ENCODE measurements at regions not wholly inside any gene's neighbourhood (a gene's known extent, or its start where the extent isn't known, plus 50 kb on each side); places are given as distances from the start of the nearest gene placed in this dataset.

DNA sequence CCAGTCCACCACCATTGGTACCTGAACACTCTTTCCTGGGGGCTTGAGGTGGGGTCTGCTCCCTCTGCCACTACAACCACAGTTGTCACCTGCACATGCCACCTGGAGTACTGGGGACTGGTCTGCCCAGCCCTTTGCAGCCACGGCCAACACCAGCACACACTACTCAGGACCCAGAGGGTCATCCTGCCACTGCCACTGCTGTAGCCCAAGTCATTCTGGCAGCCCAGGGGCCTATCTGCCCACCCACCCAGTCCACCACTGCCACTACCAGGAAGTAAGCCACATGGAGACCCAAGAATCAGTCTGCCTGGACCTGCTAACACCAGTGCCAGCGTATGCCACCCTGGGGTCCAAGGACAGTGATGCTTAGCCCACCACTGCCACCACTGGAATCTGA is 302.4 kb upstream of the TRPC7 start:
- no peaks in the 10 kb centered on the region for H3K9me3 ChIP-seq (ENCODE audit: control insufficient read depth in 2 of 2, insufficient read depth in 1 of 2, low read depth in 1 of 2, low read length in 1 of 2)
- WGBS, 2 donors, result 79 to 90% methylated on average over 2 of the region's 2 CpGs
- H3K4me1 ChIP-seq (ENCODE audit: control insufficient read depth in 2 of 2, insufficient read depth in 2 of 2, low read length in 1 of 2), result no peaks in the 10 kb centered on the region
- no peaks in the 10 kb centered on the region for H3K36me3 ChIP-seq (ENCODE audit: control insufficient read depth in 2 of 2, insufficient read depth in 2 of 2, low read length in 1 of 2)
- no peak overlapping the region for H3K4me3 ChIP-seq (ENCODE audit: low read depth in 1 of 2, low read length in 2 of 2)
- H3K27ac ChIP-seq (ENCODE audit: low read depth in 2 of 2, low read length in 1 of 2), result no peak overlapping the region
- H3K27me3 ChIP-seq (ENCODE audit: control insufficient read depth in 1 of 2, insufficient read depth in 2 of 2, low read length in 2 of 2), result no peaks in the 10 kb centered on the region

GRCh38 chr5:136666970-136667620 is 301.8 kb upstream of the TRPC7 start:
- Histone ChIP-seq H3K27ac (ENCODE audit: low read depth in 2 of 2, low read length in 1 of 2) (no peak overlapping the region), H3K9me3 (ENCODE audit: control insufficient read depth in 2 of 2, insufficient read depth in 1 of 2, low read depth in 1 of 2, low read length in 1 of 2) (no peaks in the 10 kb centered on the region), H3K36me3 (ENCODE audit: control insufficient read depth in 2 of 2, insufficient read depth in 2 of 2, low read length in 1 of 2) (no peaks in the 10 kb centered on the region), H3K4me1 (ENCODE audit: control insufficient read depth in 2 of 2, insufficient read depth in 2 of 2, low read length in 1 of 2) (no peaks in the 10 kb centered on the region), H3K27me3 (ENCODE audit: control insufficient read depth in 1 of 2, insufficient read depth in 2 of 2, low read length in 2 of 2) (no peaks in the 10 kb centered on the region), H3K4me3 (ENCODE audit: low read depth in 1 of 2, low read length in 2 of 2) (no peak overlapping the region)
- WGBS, 2 donors, result 51 to 64% methylated on average over 6 to 8 of the region's 8 CpGs

DNA sequence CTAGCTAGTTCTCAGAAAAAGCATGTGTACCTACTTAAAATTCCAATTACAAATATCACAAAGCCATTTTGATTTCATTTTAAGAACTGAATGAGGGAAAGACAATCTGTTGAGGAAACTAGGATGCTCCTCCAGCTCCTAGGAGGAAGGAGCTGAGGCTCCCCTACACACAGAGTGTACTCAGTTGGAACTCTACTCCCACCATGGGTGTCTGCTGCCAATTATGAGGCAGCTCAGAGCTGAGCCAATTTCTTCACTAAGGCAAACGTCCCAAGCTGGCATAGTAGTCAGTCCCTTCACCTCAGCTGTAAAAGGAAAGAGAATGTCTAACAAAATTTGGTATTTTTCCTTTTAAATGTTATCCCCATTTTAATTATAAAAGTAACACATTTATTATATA is 300.0 kb upstream of the TRPC7 start:
- Histone ChIP-seq H3K36me3 (ENCODE audit: control insufficient read depth in 2 of 2, insufficient read depth in 2 of 2, low read length in 1 of 2) (no peaks in the 10 kb centered on the region), H3K27me3 (ENCODE audit: control insufficient read depth in 1 of 2, insufficient read depth in 2 of 2, low read length in 2 of 2) (no peaks in the 10 kb centered on the region), H3K4me3 (ENCODE audit: low read depth in 1 of 2, low read length in 2 of 2) (no peak overlapping the region), H3K27ac (ENCODE audit: low read depth in 2 of 2, low read length in 1 of 2) (no peak overlapping the region), H3K9me3 (ENCODE audit: control insufficient read depth in 2 of 2, insufficient read depth in 1 of 2, low read depth in 1 of 2, low read length in 1 of 2) (no peaks in the 10 kb centered on the region), H3K4me1 (ENCODE audit: control insufficient read depth in 2 of 2, insufficient read depth in 2 of 2, low read length in 1 of 2) (no peaks in the 10 kb centered on the region)
- WGBS, 2 donors, result 23 to 42% methylated on average over 1 of the region's 1 CpG

DNA sequence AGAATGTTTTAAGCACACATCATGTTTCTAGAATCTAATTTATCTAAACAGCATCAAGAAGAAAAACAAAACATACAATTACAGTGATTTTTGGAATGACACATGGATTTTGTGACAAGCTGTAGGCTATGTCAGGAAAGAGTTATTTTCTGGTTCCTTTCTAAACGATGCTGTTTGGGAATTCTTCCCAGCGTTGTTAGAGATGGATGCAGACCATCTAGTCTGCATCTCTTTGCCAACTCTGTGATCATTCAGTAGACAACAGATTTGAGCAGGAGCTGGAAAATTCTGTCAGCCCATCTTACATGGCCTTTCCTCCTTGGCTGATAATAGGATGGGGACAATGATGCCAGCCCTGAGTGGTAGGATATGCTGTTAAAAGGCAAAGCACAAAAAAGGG is 295.7 kb upstream of the TRPC7 start:
- WGBS, 2 donors, result 50 to 69% methylated on average over 2 of the region's 2 CpGs
- Histone ChIP-seq H3K27ac (ENCODE audit: low read depth in 2 of 2, low read length in 1 of 2) (no peak overlapping the region), H3K27me3 (ENCODE audit: control insufficient read depth in 1 of 2, insufficient read depth in 2 of 2, low read length in 2 of 2) (no peaks in the 10 kb centered on the region), H3K4me1 (ENCODE audit: control insufficient read depth in 2 of 2, insufficient read depth in 2 of 2, low read length in 1 of 2) (no peaks in the 10 kb centered on the region), H3K4me3 (ENCODE audit: low read depth in 1 of 2, low read length in 2 of 2) (no peak overlapping the region), H3K9me3 (ENCODE audit: control insufficient read depth in 2 of 2, insufficient read depth in 1 of 2, low read depth in 1 of 2, low read length in 1 of 2) (no peaks in the 10 kb centered on the region), H3K36me3 (ENCODE audit: control insufficient read depth in 2 of 2, insufficient read depth in 2 of 2, low read length in 1 of 2) (no peaks in the 10 kb centered on the region)

DNA sequence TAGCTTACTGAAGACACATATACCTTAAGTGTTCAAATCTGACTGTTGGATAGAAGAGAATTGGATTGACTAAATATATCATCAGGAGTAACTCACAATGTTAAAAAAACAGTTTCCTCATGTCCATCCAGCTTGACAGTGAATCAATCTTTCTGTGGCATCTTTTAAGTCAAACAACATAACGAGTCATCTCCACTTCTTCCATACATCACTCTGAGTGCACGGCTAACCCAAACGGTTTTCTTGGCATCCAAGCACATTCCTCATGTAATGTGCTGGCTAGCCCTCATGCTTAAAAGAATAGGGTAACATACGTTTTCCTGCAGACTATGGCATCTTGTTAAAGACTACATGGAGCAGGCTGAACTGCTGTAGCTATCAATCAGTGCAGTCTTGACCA is 291.5 kb upstream of the TRPC7 start:
- Histone ChIP-seq H3K27ac (ENCODE audit: low read depth in 2 of 2, low read length in 1 of 2) (no peak overlapping the region), H3K27me3 (ENCODE audit: control insufficient read depth in 1 of 2, insufficient read depth in 2 of 2, low read length in 2 of 2) (no peaks in the 10 kb centered on the region), H3K4me1 (ENCODE audit: control insufficient read depth in 2 of 2, insufficient read depth in 2 of 2, low read length in 1 of 2) (no peaks in the 10 kb centered on the region), H3K9me3 (ENCODE audit: control insufficient read depth in 2 of 2, insufficient read depth in 1 of 2, low read depth in 1 of 2, low read length in 1 of 2) (no peaks in the 10 kb centered on the region), H3K4me3 (ENCODE audit: low read depth in 1 of 2, low read length in 2 of 2) (no peak overlapping the region), H3K36me3 (ENCODE audit: control insufficient read depth in 2 of 2, insufficient read depth in 2 of 2, low read length in 1 of 2) (no peaks in the 10 kb centered on the region)
- 21 to 30% methylated on average over 4 of the region's 4 CpGs for WGBS, 2 donors

DNA sequence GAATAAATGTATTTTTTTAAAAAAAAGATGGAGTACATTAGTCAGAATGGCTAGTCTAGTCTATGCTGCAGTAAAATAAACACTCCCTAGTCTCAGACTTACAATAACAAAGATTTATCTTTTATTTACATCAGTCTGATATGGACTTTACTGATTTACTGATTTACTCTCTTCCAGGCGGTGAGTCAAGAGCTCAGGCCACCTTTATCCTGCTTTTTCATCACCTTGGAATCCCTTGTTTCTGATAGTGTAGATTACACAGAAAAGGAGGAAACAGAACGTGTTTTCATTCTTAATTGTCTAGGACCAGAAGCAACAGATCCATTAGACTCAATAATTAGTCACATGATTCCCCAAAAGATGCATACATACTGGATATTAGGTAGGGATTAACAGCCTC is 290.1 kb upstream of the TRPC7 start:
- Histone ChIP-seq H3K27me3 (ENCODE audit: control insufficient read depth in 1 of 2, insufficient read depth in 2 of 2, low read length in 2 of 2) (no peaks in the 10 kb centered on the region), H3K27ac (ENCODE audit: low read depth in 2 of 2, low read length in 1 of 2) (no peak overlapping the region)

GRCh38 chr5:136646915-136647314 is 281.6 kb upstream of the TRPC7 start:
- H3K4me1 ChIP-seq (ENCODE audit: control insufficient read depth in 2 of 2, insufficient read depth in 2 of 2, low read length in 1 of 2), result no peaks in the 10 kb centered on the region
- 52 to 53% methylated on average over 2 of the region's 2 CpGs for WGBS, 2 donors
- no peaks in the 10 kb centered on the region for H3K36me3 ChIP-seq (ENCODE audit: control insufficient read depth in 2 of 2, insufficient read depth in 2 of 2, low read length in 1 of 2)
- H3K9me3 ChIP-seq (ENCODE audit: control insufficient read depth in 2 of 2, insufficient read depth in 1 of 2, low read depth in 1 of 2, low read length in 1 of 2), result no peaks in the 10 kb centered on the region
- no peak overlapping the region for H3K27ac ChIP-seq (ENCODE audit: low read depth in 2 of 2, low read length in 1 of 2)
- no peak overlapping the region for H3K4me3 ChIP-seq (ENCODE audit: low read depth in 1 of 2, low read length in 2 of 2)
- H3K27me3 ChIP-seq (ENCODE audit: control insufficient read depth in 1 of 2, insufficient read depth in 2 of 2, low read length in 2 of 2), result no peaks in the 10 kb centered on the region

More for the DNA sequence above, 290.1 kb upstream of the TRPC7 start:
- whole genome bisulfite sequencing, 2 donors, result 24 to 33% methylated on average over 2 of the region's 2 CpGs
- Histone ChIP-seq H3K36me3 (ENCODE audit: control insufficient read depth in 2 of 2, insufficient read depth in 2 of 2, low read length in 1 of 2) (no peaks in the 10 kb centered on the region), H3K4me3 (ENCODE audit: low read depth in 1 of 2, low read length in 2 of 2) (no peak overlapping the region), H3K9me3 (ENCODE audit: control insufficient read depth in 2 of 2, insufficient read depth in 1 of 2, low read depth in 1 of 2, low read length in 1 of 2) (no peaks in the 10 kb centered on the region), H3K4me1 (ENCODE audit: control insufficient read depth in 2 of 2, insufficient read depth in 2 of 2, low read length in 1 of 2) (no peaks in the 10 kb centered on the region)

DNA sequence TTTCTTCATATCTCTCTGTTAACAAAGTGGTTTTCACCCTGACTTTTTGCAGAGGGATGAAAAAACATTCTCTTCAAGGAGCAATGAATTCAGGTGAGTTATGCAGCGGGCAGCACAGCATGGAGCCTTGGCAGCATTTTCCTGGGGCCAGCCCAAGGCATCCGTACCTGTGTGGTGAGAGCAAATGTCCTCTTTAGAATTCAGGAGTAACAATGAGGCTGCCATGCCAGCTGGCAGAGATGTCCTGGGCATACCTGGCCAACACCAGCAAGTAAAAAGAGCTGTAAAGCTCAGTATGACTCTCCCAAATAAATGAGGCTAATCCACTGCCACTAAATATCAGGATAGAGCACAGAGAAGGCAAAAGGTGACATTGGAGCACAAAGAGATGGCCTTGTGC is 277.6 kb upstream of the TRPC7 start:
- H3K9me3 ChIP-seq (ENCODE audit: control insufficient read depth in 2 of 2, insufficient read depth in 1 of 2, low read depth in 1 of 2, low read length in 1 of 2), result no peaks in the 10 kb centered on the region
- no peaks in the 10 kb centered on the region for H3K27me3 ChIP-seq (ENCODE audit: control insufficient read depth in 1 of 2, insufficient read depth in 2 of 2, low read length in 2 of 2)
- H3K27ac ChIP-seq (ENCODE audit: low read depth in 2 of 2, low read length in 1 of 2), result no peak overlapping the region
- no peak overlapping the region for H3K4me3 ChIP-seq (ENCODE audit: low read depth in 1 of 2, low read length in 2 of 2)
- no peaks in the 10 kb centered on the region for H3K36me3 ChIP-seq (ENCODE audit: control insufficient read depth in 2 of 2, insufficient read depth in 2 of 2, low read length in 1 of 2)
- 50 to 64% methylated on average over 2 of the region's 2 CpGs for WGBS, 2 donors
- no peaks in the 10 kb centered on the region for H3K4me1 ChIP-seq (ENCODE audit: control insufficient read depth in 2 of 2, insufficient read depth in 2 of 2, low read length in 1 of 2)

DNA sequence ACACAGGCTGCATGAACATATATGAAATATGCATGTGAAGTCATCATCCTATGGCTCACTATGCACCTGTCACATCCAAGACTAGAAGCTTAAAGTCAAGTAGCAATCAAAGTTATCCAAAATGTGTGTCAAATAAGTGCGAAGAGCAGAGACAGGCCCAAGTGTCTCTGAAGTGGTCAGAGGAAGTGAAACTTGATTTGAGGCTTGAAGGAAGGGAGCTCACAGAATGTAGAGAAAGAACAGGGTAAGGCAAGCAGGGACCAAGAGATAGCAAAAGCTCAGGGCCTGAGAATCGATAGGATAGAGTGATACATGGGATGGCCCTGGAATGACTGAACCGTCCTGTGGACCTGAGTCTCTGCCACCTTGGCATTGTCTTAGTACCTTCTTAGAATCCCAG is 274.3 kb upstream of the TRPC7 start:
- no peaks in the 10 kb centered on the region for H3K36me3 ChIP-seq (ENCODE audit: control insufficient read depth in 2 of 2, insufficient read depth in 2 of 2, low read length in 1 of 2)
- no peak overlapping the region for H3K27ac ChIP-seq (ENCODE audit: low read depth in 2 of 2, low read length in 1 of 2)
- 87 to 89% methylated on average over 3 of the region's 3 CpGs for WGBS, 2 donors
- no peaks in the 10 kb centered on the region for H3K27me3 ChIP-seq (ENCODE audit: control insufficient read depth in 1 of 2, insufficient read depth in 2 of 2, low read length in 2 of 2)
- H3K9me3 ChIP-seq (ENCODE audit: control insufficient read depth in 2 of 2, insufficient read depth in 1 of 2, low read depth in 1 of 2, low read length in 1 of 2), result no peaks in the 10 kb centered on the region
- no peaks in the 10 kb centered on the region for H3K4me1 ChIP-seq (ENCODE audit: control insufficient read depth in 2 of 2, insufficient read depth in 2 of 2, low read length in 1 of 2)
- H3K4me3 ChIP-seq (ENCODE audit: low read depth in 1 of 2, low read length in 2 of 2), result no peak overlapping the region

- H3K4me3 ChIP-seq (ENCODE audit: low read depth in 1 of 2, low read length in 2 of 2), result no peak overlapping the region
- H3K36me3 ChIP-seq (ENCODE audit: control insufficient read depth in 2 of 2, insufficient read depth in 2 of 2, low read length in 1 of 2), result no peaks in the 10 kb centered on the region
- no peaks in the 10 kb centered on the region for H3K4me1 ChIP-seq (ENCODE audit: control insufficient read depth in 2 of 2, insufficient read depth in 2 of 2, low read length in 1 of 2)
- H3K9me3 ChIP-seq (ENCODE audit: control insufficient read depth in 2 of 2, insufficient read depth in 1 of 2, low read depth in 1 of 2, low read length in 1 of 2), result no peaks in the 10 kb centered on the region
- no peak overlapping the region for H3K27ac ChIP-seq (ENCODE audit: low read depth in 2 of 2, low read length in 1 of 2)
- 97% methylated on average over 1 of the region's 1 CpG for WGBS, 2 donors
- H3K27me3 ChIP-seq (ENCODE audit: control insufficient read depth in 1 of 2, insufficient read depth in 2 of 2, low read length in 2 of 2), result no peaks in the 10 kb centered on the region
Observed at GRCh38 chr5:136638084-136638483, 272.7 kb upstream of the TRPC7 start.

Measured in esophagus (tissue), 2 donors.